ENCODE measurements at regions not wholly inside any gene's neighbourhood (a gene's known extent, or its start where the extent isn't known, plus 50 kb on each side); places are given as distances from the start of the nearest gene placed in this dataset.
"Not testable (repeated sequence)": the region's sequence is repeated elsewhere in the genome, so short reads cannot be mapped to it uniquely, and the experiment has no call there.

GRCh38 chr11:82396639-82397038, 337.0 kb downstream of the FAM181B start:
- intact Hi-C loops (cut with micrococcal nuclease); FAIRE-seq; H3K27me3 ChIP-seq (ENCODE audit: control insufficient read depth in 2 of 2, insufficient read depth in 2 of 2, low read length in 2 of 2); H3K4me2 ChIP-seq (ENCODE audit: insufficient read depth, low read length); H3K9me3 ChIP-seq (replicated peaks; ENCODE audit: control insufficient read depth, insufficient read depth, low read length); H3K27ac ChIP-seq (ENCODE audit: insufficient read depth, low read depth, low read length); H3K9me1 ChIP-seq (replicated peaks; ENCODE audit: control insufficient read depth, extremely low read depth, insufficient read depth, low read length); H3K36me3 ChIP-seq (ENCODE audit: control insufficient read depth in 2 of 2, extremely low read depth in 1 of 2, insufficient read depth in 2 of 2, low read length in 2 of 2); DNase-seq (ENCODE audit: low read depth, low spot score); H3K4me1 ChIP-seq (ENCODE audit: control insufficient read depth, extremely low read depth, insufficient read depth, low read length); POLR2A ChIA-PET; H4K20me1 ChIP-seq (replicated peaks; ENCODE audit: control insufficient read depth, extremely low read depth, insufficient read depth, low read length); BruUV-seq (replicated peaks); H3K4me3 ChIP-seq (replicated peaks in 1 of 3; ENCODE audit: insufficient read depth in 1 of 3, low read depth in 1 of 3, low read length in 3 of 3); CTCF ChIA-PET; H3K9ac ChIP-seq (replicated peaks; ENCODE audit: extremely low read depth, insufficient read depth, low read length); H3K79me2 ChIP-seq (ENCODE audit: control insufficient read depth, insufficient read depth, low read length); dilution Hi-C loops (cut with MboI; ENCODE audit: extremely low pct_ligation_motif_present, low sequenced_read_pairs); H2AFZ ChIP-seq (ENCODE audit: low read depth, low read length): not testable (repeated sequence)

GRCh38 chr11:82384308-82384707, 349.4 kb downstream of the FAM181B start:
- intact Hi-C loops (cut with micrococcal nuclease): no loop called here
- CTCF ChIA-PET: no interaction called here

More at GRCh38 chr11:82384308-82384707, 349.4 kb downstream of the FAM181B start:
- H3K4me2 ChIP-seq (ENCODE audit: insufficient read depth, low read length): no peak overlapping the region
- H3K27ac ChIP-seq (ENCODE audit: insufficient read depth, low read depth, low read length): no peak overlapping the region
- no peaks in the 10 kb centered on the region for H3K36me3 ChIP-seq (ENCODE audit: control insufficient read depth in 2 of 2, extremely low read depth in 1 of 2, insufficient read depth in 2 of 2, low read length in 2 of 2)
- FAIRE-seq (no peak), DNase-seq (ENCODE audit: low read depth, low spot score) (no peak)
- H4K20me1 ChIP-seq (replicated peaks; ENCODE audit: control insufficient read depth, extremely low read depth, insufficient read depth, low read length): no peaks in the 10 kb centered on the region
- H3K9ac ChIP-seq (replicated peaks; ENCODE audit: extremely low read depth, insufficient read depth, low read length): no peak overlapping the region
- H3K9me1 ChIP-seq (replicated peaks; ENCODE audit: control insufficient read depth, extremely low read depth, insufficient read depth, low read length): no peaks in the 10 kb centered on the region
- dilution Hi-C loops (cut with MboI; ENCODE audit: extremely low pct_ligation_motif_present, low sequenced_read_pairs): no loop called here
- H3K4me3 ChIP-seq (replicated peaks in 1 of 3; ENCODE audit: insufficient read depth in 1 of 3, low read depth in 1 of 3, low read length in 3 of 3): no peak overlapping the region
- H3K9me3 ChIP-seq (replicated peaks; ENCODE audit: control insufficient read depth, insufficient read depth, low read length): peaks cover 4% of the 10 kb centered on the region
- POLR2A ChIA-PET: no interaction called here
- no peaks in the 10 kb centered on the region for H3K79me2 ChIP-seq (ENCODE audit: control insufficient read depth, insufficient read depth, low read length)
- H3K4me1 ChIP-seq (ENCODE audit: control insufficient read depth, extremely low read depth, insufficient read depth, low read length): no peaks in the 10 kb centered on the region
- no peak for TF ChIP-seq JUN (IDR thresholded peaks at IDR 0.05; ENCODE audit: borderline replicate concordance, insufficient read depth, insufficient read length, low read depth)
- no peak for TF ChIP-seq CTCF (IDR thresholded peaks at IDR 0.05; ENCODE audit: extremely low read depth in 1 of 2, insufficient read depth in 1 of 2, low read depth in 1 of 2, low read length in 2 of 2)
- no peak for TF ChIP-seq EZH2 (IDR thresholded peaks at IDR 0.05; ENCODE audit: borderline replicate concordance, low read depth, low read length, severe bottlenecking)
- TF ChIP-seq GATA2 (IDR thresholded peaks at IDR 0.05; ENCODE audit: insufficient read depth, insufficient read length, low read depth, low read length): no peak
- TF ChIP-seq MYC (IDR thresholded peaks at IDR 0.05; ENCODE audit: low read depth, low read length): no peak
- TF ChIP-seq POLR2AphosphoS5 (IDR thresholded peaks at IDR 0.05; ENCODE audit: insufficient read depth, low read depth, low read length): no peak
- no peak for TF ChIP-seq MAX (IDR thresholded peaks at IDR 0.05; ENCODE audit: insufficient read depth, insufficient read length)
- no peaks in the 10 kb centered on the region for H3K27me3 ChIP-seq (ENCODE audit: control insufficient read depth in 2 of 2, insufficient read depth in 2 of 2, low read length in 2 of 2)
- H2AFZ ChIP-seq (ENCODE audit: low read depth, low read length): no peak overlapping the region
- no TSS peak for BruUV-seq (replicated peaks)
